HG03521 (cell line): ENCODE measurements at regions not wholly inside any gene's neighbourhood (a gene's known extent, or its start where the extent isn't known, plus 50 kb on each side); places are given as distances from the start of the nearest gene placed in this dataset.
A peak's percentile ranks its signal among the peaks of the same experiment; 100 is the strongest.

Source experiments
- ATAC-seq: cut with Tn5 transposase; IDR thresholded peaks from one replicate; pipeline ENCODE4 v1.9.1; 2021; ENCODE audit warnings: mild to moderate bottlenecking, moderate library complexity; ENCODE audit not compliant: unreplicated experiment

DNA sequence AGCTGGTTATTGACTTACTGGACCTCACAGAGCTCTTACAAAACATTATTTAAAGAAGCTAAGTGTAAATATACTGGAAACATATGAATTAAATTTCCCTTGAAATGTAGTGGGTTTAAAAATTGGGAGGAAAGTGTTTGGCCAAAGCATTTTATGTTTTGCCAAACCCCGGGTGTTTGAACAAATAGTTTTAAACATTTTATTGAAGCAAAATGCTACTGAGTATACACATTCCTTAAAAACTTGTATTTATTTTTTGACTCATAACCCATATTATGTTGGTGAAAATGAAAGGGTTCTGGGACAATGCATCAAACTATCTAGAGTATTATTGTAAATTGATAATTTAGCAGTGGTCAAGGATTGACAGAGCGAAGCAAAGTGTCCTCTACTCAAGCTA, 1048.5 kb downstream of the SLC6A15 start:
- no peak for ATAC-seq

DNA sequence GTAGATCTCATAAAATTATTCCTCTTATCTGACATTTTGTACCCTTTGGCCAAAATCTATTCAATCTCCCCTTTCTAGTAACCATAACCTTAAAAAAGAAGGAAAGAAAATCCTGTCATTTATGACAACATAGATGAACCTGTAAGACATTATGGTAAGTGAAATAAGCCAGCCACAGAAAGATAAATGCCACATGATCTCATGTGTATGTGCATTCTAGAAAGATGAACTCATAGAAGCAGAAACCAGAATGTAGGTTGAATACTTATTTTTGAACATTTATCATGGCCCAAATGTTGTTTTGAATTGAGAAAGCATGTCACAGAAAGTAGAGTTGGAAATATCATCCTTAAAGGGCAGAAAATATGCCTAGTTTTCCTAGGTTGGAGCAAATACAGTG, 1053.6 kb downstream of the SLC6A15 start:
- ATAC-seq, result no peak

DNA sequence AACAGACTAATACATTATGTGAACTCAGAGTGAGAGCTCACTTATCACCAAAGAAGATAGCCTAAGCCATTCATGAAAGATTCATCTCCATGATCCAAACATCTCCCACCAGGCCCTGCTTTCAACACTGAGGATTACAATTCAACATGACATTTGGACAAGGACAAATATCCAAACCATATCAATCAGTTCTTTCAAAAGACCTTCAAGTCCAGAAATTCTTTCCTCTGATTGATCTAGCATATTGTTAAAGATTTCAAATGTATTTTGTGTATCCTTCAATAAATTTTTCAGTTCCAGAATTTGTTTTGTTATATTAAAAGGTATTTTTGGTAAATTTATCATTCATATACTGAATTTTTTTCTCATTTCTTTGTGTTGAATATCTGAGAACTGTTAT, 1055.8 kb downstream of the SLC6A15 start:
- no peak for ATAC-seq

DNA sequence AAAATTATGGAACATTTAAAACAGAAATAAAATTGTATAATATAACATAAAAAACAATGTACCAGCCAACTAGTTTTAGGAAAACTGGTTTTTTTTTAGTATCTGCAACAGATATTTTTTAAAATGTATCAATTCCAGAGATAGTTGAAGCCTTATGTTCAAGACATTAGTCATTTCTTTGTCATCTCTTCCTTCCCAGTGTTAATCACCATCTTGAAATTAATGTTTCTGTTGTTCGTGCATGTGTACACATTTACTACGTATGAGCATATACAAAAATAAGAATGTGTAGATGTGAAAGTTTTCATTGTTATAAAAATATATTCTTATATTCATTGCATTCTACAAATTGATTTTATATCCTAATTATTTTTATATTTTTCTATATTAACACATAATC, 1062.1 kb downstream of the SLC6A15 start:
- ATAC-seq, result no peak

DNA sequence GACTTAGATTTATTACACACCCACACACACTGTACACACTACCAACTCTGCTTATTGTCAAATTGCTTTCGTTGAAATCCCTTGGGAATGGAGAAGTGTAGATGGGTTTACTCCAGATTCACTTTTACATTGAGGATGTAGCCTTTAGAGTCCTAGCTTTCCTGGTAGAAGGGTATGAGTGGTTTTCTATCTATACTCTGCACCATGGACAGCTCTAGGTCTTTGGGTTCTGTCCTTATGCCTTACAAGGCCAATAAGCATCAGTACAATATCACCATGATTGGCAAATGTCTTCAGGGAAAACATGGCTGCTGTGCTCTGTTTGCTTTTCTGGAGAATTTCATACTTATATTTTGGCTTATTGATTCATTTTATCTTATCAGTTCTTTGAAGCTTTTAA, 1063.9 kb downstream of the SLC6A15 start:
- no peak for ATAC-seq

DNA sequence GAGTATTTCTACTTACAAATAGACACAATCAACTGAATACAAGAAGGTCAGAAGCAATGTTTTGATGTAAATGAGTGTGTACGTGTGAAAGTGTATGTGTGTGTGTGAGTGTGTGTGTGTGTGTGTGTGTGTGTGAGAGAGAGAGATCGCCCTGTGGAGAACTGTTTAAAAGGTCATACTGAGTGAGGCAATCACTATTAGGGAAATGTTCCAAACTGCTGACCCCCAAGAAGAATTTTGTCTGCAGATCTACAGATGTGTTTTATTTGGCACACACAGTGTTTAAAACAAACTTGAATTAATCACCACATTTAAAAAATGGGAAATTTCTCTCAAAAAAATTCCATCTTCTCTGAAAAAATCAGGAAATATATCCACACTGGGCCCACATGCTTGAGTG, 1069.1 kb downstream of the SLC6A15 start:
- no peak for ATAC-seq

DNA sequence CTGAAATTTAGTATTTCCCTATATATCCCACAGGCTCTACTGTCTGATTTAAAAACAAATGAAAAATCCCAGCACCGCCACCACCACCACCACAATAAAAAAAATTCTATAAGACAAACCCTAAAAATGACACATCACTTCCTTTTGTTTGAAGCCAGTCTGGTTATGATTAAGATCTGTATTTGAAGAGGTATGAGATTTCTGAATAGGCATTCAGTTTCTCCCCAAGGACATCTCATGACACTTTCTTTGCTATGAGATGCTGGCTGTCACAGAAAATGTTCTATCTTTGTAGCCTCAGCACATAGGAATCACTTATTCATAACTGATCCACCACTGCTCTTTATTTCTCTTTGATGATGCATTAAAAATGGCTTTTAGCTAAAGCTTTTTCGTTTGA, 1071.0 kb downstream of the SLC6A15 start:
- no peak for ATAC-seq

DNA sequence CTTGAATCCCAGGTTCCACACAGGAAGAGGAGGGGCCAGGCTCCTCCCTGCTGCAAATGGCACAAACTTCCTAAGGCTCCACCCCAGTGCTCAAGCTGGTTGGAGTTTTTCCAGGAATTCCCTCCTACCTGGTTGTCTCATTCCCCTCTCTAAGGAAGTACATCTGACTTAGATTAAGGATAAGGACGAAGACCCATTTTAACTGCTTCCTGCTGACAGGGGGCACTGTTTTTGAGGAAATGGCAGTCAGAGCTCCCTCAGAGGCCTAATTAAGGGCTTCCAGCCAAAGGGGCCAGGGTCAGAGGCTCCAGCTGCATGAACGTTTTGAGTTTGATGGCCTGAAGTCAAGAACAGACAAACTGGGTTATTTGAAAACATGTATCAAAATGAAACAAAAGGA, 1084.7 kb downstream of the SLC6A15 start:
- no peak for ATAC-seq

DNA sequence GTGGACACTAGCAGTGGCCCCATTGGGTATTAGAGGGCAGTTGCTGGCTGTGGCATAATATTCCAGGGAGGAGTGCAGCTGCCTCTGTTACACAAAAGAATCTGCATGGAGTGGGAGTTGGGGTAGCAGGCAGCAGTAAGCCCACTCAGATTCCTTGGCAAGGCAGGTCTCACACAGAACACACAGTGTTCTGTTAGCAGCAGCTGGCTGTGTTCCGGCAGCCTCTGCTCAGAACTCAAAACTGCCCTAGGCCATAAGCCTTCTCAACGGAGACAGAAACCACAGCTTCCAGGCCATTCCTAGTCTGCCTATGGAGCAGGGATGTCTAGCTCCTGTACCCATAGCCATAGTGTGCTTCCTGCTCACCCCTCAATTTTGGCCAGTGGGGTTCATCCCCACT, 1085.4 kb downstream of the SLC6A15 start:
- no peak for ATAC-seq

DNA sequence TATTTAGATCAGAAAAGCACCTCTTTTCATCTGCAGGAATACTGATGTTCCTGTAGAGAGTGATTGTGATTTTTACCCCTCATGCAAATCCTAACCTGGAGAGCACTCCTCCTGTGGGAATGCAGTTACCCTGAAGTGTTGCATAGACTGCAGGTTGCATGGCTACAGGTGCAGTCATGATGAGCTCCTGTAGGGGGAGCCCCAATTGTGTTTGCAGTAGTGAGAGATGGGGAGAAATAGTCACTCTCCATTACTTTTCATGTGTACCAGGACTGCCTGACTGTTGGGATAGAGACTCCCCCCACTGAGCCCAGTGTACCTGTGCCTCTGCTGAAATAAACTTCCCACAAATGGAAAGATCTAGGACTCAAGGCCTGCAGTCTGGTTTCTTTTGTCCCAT, 1086.5 kb downstream of the SLC6A15 start:
- peak; percentile 65 for ATAC-seq

DNA sequence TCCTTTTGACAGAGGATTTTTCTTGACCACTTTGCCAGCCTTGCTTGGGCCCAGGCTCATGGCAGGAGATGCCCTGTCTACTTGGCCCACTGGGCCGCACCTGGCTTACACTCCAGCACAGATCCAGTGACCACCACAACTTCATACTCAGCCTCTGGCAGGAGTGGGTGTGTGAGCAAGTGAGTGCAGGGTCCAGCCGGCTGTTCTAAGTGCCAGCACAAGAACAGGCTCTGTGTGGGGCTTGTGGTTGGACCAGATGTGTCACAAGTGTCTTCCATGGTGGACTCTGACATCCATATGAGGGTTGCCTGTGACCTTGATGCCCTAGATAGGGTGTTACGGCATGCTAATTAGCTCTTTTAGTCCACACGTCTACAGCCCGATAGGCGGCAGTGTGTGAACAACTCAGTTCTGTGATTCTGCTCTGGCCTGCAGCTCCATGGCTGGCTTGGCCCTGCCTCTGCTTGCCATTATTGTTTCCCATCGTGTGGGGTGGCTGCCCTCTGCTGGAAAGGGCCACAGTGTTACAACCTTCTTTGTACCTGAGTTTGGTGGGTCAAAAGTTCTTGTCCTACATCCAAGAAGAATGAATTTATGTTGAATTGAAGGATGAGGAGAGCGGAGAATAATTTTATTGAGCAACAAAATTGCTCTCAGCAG, 1089.1 kb downstream of the SLC6A15 start:
- peak; percentile 87 for ATAC-seq

DNA sequence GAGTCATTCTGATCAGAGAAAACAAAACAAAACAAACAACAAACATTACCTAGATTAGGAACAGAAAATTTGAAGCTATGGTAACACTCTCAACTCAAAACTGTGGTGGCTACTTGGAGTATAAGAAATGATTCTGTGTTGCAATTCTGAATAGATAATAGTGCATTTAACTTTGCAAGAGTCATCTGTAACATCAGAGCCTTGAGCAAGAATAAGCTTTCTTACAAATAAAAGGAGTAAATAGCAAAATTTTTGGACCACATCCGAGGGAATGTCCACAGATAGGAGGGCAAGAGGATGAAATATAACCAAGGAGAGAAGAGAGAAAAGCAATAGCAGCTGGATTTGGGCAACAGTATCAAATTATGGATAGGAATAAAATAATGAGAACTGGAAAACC, 1090.6 kb downstream of the SLC6A15 start:
- ATAC-seq, result no peak

DNA sequence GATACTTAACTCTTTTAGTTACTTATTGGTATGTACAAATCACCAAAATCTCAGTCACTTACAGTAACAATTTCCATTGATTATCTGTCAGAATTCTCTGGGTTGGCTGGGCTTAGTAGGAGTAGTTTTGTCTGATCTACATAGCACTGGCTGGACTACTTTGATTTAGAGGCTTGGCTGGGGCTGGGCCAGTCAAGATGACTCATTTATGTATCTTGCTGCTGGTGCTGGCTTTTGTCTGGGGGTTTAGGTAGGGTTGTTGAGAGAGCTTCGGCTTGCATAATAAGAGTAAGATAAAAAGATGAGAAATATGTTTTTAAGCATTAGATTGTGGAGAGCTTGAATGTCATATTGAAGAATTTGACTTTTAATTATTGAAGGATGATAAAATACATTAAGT, 1093.7 kb downstream of the SLC6A15 start:
- ATAC-seq, result no peak

DNA sequence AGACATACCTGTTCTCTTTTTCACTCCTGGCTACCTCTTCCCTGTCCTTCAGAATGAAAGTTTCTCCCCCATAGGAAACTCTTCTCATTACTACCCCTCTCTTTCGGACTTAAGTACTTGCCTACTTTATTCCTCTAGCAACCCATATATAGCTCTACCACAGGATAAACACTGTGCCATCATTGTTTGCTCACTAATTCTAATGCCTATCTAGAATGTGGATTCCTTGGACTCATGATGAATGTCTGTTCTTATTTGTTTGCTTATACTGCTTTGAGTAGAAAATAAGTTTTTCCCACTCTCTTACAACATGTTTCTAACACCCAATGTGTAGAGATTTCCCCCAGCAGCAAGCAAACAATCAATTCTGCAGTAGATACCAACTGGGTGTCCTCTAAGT, 1094.9 kb downstream of the SLC6A15 start:
- ATAC-seq, result no peak

DNA sequence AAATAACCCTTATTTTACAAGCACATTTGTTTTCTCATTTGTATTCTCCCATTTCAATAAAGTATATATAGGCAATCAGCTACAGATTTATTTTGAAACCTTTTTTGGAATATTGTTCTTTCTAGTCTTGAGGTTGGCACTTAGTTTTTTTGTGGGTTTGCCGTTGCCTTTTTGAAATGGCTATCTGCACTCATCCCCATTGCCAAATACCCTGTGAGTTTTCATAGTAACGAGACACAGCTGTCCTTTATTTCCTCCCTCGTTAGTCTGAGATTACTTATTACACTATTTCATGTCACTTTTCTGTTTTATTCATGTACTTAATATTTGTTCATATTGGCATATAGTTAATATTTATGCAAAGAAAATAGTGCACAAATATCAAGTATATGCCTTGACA, 1104.0 kb downstream of the SLC6A15 start:
- no peak for ATAC-seq

DNA sequence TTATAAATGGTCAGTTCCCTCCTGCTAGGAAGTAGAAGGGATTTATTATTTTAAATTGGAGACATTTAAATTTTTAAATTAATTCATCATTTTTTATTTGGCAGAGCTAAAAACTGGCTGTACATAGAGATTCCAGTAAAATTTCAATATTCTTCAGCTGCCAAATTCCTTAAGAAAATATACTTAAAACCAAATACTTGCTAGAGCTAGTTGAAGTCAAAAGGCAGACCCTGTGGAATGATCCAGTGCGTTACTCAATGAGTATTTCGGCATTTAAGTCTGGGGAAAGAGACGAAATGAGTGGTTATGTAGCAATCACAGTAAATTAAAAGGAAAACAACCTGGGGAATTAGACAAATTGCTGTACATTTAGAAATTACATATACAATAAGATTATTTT, 1104.7 kb downstream of the SLC6A15 start:
- no peak for ATAC-seq

DNA sequence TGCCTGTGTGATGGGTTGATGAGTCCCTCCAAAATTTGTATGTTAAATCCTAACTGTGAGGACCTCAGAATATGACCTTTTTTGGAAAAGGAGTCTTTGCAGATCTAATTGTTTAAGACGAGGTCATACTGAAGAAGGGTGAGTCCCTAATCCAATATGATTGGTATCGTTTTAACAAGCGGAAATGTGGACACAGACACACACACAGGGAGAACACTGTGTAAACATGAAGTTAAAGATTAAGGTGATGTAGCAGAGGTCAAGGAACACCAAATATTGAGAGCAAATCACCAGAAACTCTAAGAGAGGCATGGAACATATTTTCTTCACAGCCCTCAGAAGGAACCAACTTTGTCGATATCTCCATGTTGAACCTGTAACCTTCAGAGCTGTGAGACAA, 1106.7 kb downstream of the SLC6A15 start:
- ATAC-seq, result no peak

DNA sequence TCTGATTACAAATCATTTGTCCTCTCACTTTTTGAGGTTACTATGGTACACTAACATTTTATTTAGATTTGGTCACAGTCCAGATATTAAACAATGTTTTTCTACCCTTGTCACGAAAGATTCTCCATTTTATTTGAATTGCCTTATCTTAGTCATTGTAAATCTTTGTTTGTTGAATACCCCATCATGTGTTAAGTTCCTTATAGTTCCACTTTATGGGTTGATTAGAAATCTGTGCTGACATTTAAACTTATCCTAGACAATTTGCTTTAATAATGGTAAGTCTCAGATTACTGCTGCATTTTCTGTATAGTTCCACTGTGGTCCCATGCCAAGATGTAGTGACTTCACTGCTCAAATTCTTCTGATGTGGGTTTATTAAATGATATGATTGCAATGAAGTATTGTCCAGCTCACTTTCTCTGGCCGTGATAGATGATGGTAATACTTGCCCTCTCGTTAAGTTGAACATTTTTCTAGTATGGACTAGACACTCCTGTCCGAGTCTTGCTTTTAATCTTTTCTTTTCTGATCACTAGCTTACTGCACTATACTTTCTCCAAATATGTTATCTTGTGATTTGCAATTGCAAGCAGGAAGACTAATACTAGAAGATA, 1107.3 kb downstream of the SLC6A15 start:
- ATAC-seq, result no peak

DNA sequence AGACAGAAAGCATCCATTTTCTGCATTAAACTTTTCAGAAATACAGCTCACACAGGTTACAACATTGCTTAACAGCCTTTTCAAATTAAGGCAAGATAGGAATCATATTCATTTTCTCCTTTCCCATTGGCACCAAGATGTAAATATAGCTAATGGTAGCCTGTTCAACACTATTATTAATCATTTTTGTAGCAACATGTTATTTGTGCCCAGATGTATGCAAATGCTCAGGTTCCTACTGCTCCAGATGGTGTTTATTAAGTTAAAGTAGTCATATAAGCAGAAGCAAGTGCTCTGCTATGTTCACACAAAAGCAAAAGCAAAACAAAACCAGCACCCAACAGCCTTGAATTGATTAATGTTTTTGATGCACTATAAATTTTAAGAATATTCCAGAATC, 1110.6 kb downstream of the SLC6A15 start:
- ATAC-seq, result no peak

DNA sequence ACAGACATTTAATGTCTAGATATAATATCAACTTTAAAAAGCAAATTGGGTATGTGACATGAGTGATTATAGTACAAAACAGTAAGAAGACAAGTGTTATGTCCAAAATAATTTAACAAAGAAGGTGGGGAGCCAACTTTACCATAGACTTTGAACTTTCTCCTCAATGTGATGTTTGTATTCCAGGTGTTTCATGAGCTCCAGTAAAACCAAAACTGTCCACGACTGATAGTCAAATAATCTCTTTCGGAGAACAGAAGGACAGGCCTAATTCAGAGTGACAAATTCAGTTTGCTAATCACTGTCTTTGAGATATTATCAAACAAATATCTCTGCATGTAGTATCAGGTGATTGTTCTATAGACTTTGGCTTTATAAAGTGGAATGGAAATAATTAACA, 1112.6 kb downstream of the SLC6A15 start:
- no peak for ATAC-seq

DNA sequence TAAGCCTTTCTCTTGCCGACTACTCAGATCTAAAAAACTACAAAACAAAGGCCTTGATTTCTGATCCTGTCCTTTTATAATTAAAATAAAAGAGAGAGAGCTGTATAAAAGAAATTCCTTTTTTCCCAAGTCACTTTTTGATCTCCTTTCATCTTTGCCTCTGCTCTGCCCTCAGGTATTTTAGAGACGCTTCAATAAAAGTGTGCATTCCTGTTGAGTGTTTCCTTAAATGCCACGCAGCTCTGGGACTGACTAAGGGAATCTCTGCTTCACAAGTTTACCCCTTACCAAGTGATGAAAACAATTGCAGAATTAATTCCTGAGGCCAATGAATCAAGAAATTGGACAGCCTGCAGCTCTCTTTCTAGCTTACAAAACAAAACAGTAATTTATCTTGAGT, 1109.8 kb downstream of the TMTC2 start:
- ATAC-seq, result no peak

DNA sequence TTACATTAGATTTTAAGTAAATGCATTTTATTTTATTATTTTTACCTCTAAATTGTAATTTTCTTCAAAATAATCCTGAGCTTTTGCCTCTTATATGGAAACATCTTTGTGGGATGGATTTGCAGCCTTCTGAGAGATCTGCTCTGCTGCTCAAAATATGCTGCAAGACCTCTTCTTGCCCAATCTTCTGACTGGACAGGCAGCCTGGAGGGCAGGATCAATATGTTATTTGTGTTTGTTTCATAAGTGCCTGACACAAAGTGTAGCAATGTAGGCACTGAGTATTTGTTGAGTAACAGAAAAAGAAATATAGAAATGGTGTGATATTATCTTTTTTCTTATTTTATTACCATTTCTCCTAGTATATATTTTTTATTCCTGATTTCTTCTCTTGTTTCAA, 1106.9 kb downstream of the TMTC2 start:
- ATAC-seq, result no peak

DNA sequence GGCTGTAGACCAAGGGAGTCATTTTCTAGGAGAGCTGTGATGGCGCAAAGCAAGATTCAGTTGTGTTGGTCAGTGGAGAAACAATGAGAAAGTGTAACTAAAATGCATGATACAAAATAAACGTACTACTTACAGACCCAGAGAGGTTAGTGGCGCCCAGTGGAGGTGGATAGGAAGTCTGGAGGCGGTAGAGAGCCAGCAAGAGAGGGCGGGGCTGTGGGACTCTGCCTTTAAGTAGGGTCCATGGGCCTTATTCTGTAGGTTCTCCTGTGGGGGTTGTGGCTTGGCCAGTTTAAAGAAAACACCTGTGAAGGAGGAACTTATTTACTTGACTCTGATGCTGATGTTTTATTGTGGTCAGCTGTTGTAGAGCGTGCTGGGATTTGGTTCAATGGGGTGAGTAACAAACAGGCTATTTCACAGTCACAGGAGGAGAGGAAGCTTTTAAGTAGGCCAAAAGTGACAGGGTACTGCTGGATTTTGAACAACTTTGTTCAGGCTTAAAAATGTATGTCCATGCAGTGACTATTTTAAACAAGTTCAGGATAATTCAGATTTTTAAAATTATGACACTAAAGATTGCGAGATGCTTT, 1097.7 kb downstream of the TMTC2 start:
- no peak for ATAC-seq
